ENCODE measurements at regions not wholly inside any gene's neighbourhood (a gene's known extent, or its start where the extent isn't known, plus 50 kb on each side); places are given as distances from the start of the nearest gene placed in this dataset.

GRCh38 chr16:8080817-8081216, 509.5 kb downstream of the TMEM114 start:
- TF ChIP-seq CTCF (IDR thresholded peaks at IDR 0.05; ENCODE audit: insufficient read depth, low read length, poor library complexity, severe bottlenecking) (no peak), EZH2phosphoT487 (conservative IDR thresholded peaks at IDR 0.05; ENCODE audit: low read length) (no peak)
